HEK293 (cell line): ENCODE measurements at regions not wholly inside any gene's neighbourhood (a gene's known extent, or its start where the extent isn't known, plus 50 kb on each side); places are given as distances from the start of the nearest gene placed in this dataset.
"Not testable (repeated sequence)": the region's sequence is repeated elsewhere in the genome, so short reads cannot be mapped to it uniquely, and the experiment has no call there.

Experiments
- CTCF ChIP-seq: fragments of 450-650 bp; formaldehyde crosslinking; IDR thresholded peaks from 2 replicates; pipeline ENCODE4 v1.5.1; 2016; ENCODE audit warnings: missing biosample characterization, missing genetic modification characterization
- SP7 ChIP-seq: fragments of 450-650 bp; formaldehyde crosslinking; IDR thresholded peaks from 2 replicates; pipeline ENCODE4 v1.5.1; 2016; ENCODE audit warnings: missing biosample characterization, missing genetic modification characterization
- YY1 ChIP-seq: fragments of 450-650 bp; formaldehyde crosslinking; IDR thresholded peaks from 2 replicates; pipeline ENCODE4 v1.5.1; 2018; ENCODE audit warnings: missing biosample characterization, missing genetic modification characterization
- ZBTB21 ChIP-seq: fragments of 450-650 bp; formaldehyde crosslinking; IDR thresholded peaks from 2 replicates; pipeline ENCODE4 v1.5.1; 2017; ENCODE audit warnings: missing biosample characterization, missing genetic modification characterization
- ZNF18 ChIP-seq: fragments of 450-650 bp; formaldehyde crosslinking; IDR thresholded peaks from 2 replicates; pipeline ENCODE4 v1.5.1; 2016; ENCODE audit warnings: missing biosample characterization, missing genetic modification characterization
- ZNF24 ChIP-seq: fragments of 450-650 bp; formaldehyde crosslinking; IDR thresholded peaks from 2 replicates; pipeline ENCODE4 v1.5.1; 2016; ENCODE audit warnings: missing biosample characterization, missing genetic modification characterization
- ZNF274 ChIP-seq, 2 experiments: fragments of 200-500 bp in 1 of 2; fragments of 450-650 bp in 1 of 2; sonication (Bioruptor generic) in 1 of 2; formaldehyde crosslinking in 1 of 2; IDR thresholded peaks; 2 replicates each; pipeline versions ENCODE4 v1.5.1 to v1.6.1; 2014 to 2016; ENCODE audit warnings: borderline replicate concordance in 1 of 2, inconsistent platforms in 1 of 2, low read length in 1 of 2, missing biosample characterization in 1 of 2, missing genetic modification characterization in 1 of 2
- ZNF362 ChIP-seq: fragments of 450-650 bp; formaldehyde crosslinking; IDR thresholded peaks from 2 replicates; pipeline ENCODE4 v1.5.1; 2016; ENCODE audit warnings: missing biosample characterization, missing genetic modification characterization
- ZNF37A ChIP-seq: fragments of 450-650 bp; IDR thresholded peaks from 2 replicates; pipeline ENCODE4 v1.5.1; 2018; ENCODE audit warnings: missing biosample characterization, missing genetic modification characterization
- ZNF549 ChIP-seq: fragments of 450-650 bp; IDR thresholded peaks from 2 replicates; pipeline ENCODE4 v1.5.1; 2018; ENCODE audit warnings: missing biosample characterization, missing genetic modification characterization, mild to moderate bottlenecking, inconsistent platforms, moderate library complexity
- ZNF670 ChIP-seq: fragments of 450-650 bp; formaldehyde crosslinking; IDR thresholded peaks from 2 replicates; pipeline ENCODE4 v1.5.1; 2016; ENCODE audit warnings: missing biosample characterization, missing genetic modification characterization, low read depth
- ZNF707 ChIP-seq: fragments of 450-650 bp; formaldehyde crosslinking; IDR thresholded peaks from 2 replicates; pipeline ENCODE4 v1.5.1; 2016; ENCODE audit warnings: missing biosample characterization, missing genetic modification characterization
- ZNF791 ChIP-seq: fragments of 450-650 bp; formaldehyde crosslinking; IDR thresholded peaks from 2 replicates; pipeline ENCODE4 v1.5.1; 2016; ENCODE audit warnings: missing biosample characterization, missing genetic modification characterization

DNA sequence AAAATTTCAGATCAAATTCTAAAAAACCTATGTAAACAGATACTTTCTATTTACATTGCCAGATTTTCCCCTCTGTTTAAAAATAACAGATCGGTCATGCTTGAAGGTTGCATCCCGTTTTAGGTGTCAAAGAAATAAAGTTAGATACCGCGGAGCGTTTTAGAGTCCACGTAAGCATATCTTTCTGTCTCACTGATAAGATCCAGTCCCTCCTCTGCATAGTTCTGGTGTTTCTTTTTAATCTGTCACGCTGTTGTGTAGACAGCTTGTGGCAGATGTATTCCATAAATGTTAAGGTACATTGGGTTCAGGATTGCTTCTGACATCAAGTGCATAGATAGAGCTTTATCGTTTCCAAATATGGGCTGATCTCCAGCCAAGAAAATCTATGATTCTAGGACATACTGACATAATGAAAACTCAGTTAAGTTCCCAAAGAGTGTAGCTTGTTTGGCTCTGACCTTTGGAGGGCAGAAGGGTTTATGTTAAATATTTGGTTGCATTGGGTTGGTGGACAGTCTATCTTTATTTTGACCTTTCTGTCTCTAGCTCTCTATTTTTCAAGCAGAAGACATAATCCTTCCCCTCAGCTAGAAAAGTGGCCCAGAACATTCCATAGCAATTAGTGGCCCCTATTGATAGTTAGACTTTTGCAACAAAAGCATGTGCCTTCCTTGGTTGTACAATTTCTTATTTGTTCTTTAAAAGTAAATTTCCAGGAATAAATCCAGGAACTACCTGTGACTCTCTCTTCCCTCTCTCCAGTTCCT, 376.6 kb upstream of the SMIM30 start:
- not testable (repeated sequence) for TF ChIP-seq ZNF37A; SP7 (tag by site-specific recombination); CTCF; ZNF362 (tag by site-specific recombination); ZNF791 (tag by site-specific recombination); ZNF549 (tag by site-specific recombination); ZNF274 (IDR thresholded peaks at IDR 0.05; ENCODE audit: low read length); ZNF274 (tag by site-specific recombination; IDR thresholded peaks at IDR 0.05; ENCODE audit: borderline replicate concordance); ZNF24 (tag by site-specific recombination); ZNF707 (tag by site-specific recombination); YY1; ZBTB21 (tag by site-specific recombination); ZNF18 (tag by site-specific recombination); ZNF670 (tag by site-specific recombination)
